Immature natural killer cell (primary cell): ENCODE measurements at regions not wholly inside any gene's neighbourhood (a gene's known extent, or its start where the extent isn't known, plus 50 kb on each side); places are given as distances from the start of the nearest gene placed in this dataset.

ENCODE experiments used
- DNase-seq, 3 donors: peaks; one replicate each; pipeline ENCODE4 v3.0.0; 2022; ENCODE audit warnings: mixed read lengths in 1 of 3
- H3K27ac Mint-ChIP-seq, 6 donors: one replicate each; pipeline ENCODE4 v1.8.0; 2020; ENCODE audit warnings: mixed read lengths in 6 of 6, mild to moderate bottlenecking in 5 of 6, inconsistent platforms in 4 of 6, moderate library complexity in 3 of 6
- H3K27me3 Mint-ChIP-seq, 3 donors: one replicate each; pipeline ENCODE4 v1.8.0; 2020 to 2021; ENCODE audit warnings: low read depth in 3 of 3, mild to moderate bottlenecking in 3 of 3, mixed read lengths in 3 of 3, moderate library complexity in 3 of 3, inconsistent platforms in 1 of 3
- H3K36me3 Mint-ChIP-seq, 3 donors: one replicate each; pipeline ENCODE4 v1.8.0; 2020; ENCODE audit warnings: mixed read lengths in 3 of 3, inconsistent platforms in 2 of 3, mild to moderate bottlenecking in 2 of 3
- H3K4me1 Mint-ChIP-seq, 2 donors: one replicate each; pipeline ENCODE4 v1.8.0; 2020; ENCODE audit warnings: inconsistent platforms in 2 of 2, mild to moderate bottlenecking in 2 of 2, mixed read lengths in 2 of 2, moderate library complexity in 1 of 2
- H3K4me3 Mint-ChIP-seq, 5 donors: one replicate each; pipeline ENCODE4 v1.8.0; 2020; ENCODE audit warnings: mild to moderate bottlenecking in 5 of 5, mixed read lengths in 5 of 5, inconsistent platforms in 3 of 5, moderate library complexity in 3 of 5
- H3K9me3 Mint-ChIP-seq, 6 donors: one replicate each; pipeline ENCODE4 v1.8.0; 2020; ENCODE audit warnings: mild to moderate bottlenecking in 6 of 6, mixed read lengths in 6 of 6, inconsistent platforms in 4 of 6, moderate library complexity in 3 of 6

DNA sequence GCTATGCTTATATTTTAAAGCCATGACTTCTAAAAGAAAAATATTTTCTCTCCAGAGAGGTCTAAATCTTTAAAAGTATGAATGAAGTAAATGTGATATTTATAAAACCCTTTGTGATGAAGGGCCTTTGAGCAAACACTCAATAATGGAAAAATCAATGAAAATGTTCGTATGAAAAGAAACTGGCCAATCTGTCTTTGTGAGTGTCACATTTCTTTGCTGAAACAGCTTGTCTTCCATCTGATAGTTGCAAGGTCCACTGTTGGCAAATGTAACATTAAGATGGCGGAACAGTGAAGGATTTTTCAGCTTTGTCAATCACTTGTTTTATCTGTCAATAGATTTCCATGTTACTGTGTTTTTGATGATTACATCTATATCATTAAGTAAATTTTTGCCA, 162.9 kb upstream of the GATA6 start:
- peaks cover 0 to 4% (median 0%) of the 10 kb centered on the region in 6 donors for H3K9me3 Mint-ChIP-seq
- DNase-seq: no peak
- no peaks in the 10 kb centered on the region for H3K4me1 Mint-ChIP-seq
- H3K27ac Mint-ChIP-seq: no peak overlapping the region
- peaks cover 4 to 8% (median 5%) of the 10 kb centered on the region in 3 donors for H3K27me3 Mint-ChIP-seq
- H3K4me3 Mint-ChIP-seq: no peak overlapping the region
- H3K36me3 Mint-ChIP-seq: no peaks in the 10 kb centered on the region

DNA sequence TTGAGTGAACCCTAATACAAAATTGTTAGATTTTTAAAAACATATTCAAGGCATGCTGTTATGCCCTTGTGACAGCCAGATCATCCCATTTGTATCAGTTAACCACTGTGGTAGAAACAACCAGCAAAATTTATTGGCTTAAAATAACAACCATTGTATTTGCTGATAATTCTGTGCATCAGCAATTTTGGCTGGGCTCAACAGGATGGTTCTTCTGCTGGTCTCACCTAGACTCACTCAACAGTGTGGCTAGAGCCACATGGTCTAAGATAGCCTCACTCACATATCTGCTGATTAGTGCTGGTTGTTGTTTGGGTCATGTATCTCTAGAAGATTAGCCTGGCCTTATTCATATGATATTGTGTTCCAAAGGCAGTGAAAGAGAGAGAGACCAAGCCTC, 160.1 kb upstream of the GATA6 start:
- peaks cover 3 to 5% (median 3%) of the 10 kb centered on the region in 3 donors for H3K27me3 Mint-ChIP-seq
- H3K4me3 Mint-ChIP-seq: no peak overlapping the region
- no peaks in the 10 kb centered on the region for H3K36me3 Mint-ChIP-seq
- H3K27ac Mint-ChIP-seq: no peak overlapping the region
- H3K4me1 Mint-ChIP-seq: no peaks in the 10 kb centered on the region
- peaks cover 0 to 16% (median 2%) of the 10 kb centered on the region in 6 donors for H3K9me3 Mint-ChIP-seq
- DNase-seq: no peak

DNA sequence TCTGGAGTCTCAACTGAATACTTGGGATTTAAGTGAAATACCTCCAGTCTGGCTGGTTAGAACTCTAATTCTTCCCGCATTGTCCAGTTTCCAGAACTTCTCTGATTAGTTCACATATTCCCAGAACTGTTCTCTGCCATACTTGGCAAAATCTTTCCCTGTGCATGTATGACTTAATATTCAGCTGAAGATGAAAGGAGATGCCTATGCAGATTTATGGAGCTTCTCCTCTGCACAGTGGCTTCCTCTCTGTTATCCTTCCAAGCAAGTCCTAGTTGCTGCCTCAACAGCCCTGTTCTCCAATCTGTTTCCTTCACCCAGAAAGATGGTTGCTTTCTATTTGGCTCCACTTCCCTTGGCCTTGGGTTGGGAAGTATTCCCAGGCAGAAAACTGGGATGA, 155.4 kb upstream of the GATA6 start:
- Mint-ChIP-seq H3K27ac (no peak overlapping the region), H3K4me1 (no peaks in the 10 kb centered on the region), H3K27me3 (peaks cover 2 to 8% (median 6%) of the 10 kb centered on the region in 3 donors), H3K36me3 (peaks cover 0 to 3% (median 0%) of the 10 kb centered on the region in 3 donors), H3K9me3 (peaks cover 0 to 15% (median 2%) of the 10 kb centered on the region in 6 donors), H3K4me3 (no peak overlapping the region)
- no peak for DNase-seq

DNA sequence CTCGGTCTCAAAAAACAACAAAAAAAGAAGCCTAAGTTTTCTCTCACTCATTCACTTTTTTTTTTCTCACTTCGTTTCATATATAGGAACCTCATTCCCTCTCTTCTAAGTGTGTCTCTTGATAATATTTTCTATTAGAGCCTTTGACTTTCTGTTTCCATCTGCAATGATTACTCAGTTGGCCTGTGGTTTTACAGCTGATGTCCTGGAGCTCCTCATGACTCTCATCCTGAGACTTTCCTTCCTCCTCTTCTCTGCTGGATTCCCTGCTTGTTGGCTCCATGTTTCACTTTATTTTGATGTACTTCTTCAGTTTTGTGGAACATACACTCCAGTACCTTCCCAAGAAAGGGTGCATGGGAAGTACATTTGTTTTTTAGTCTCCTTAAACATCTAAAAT, 154.2 kb upstream of the GATA6 start:
- H3K36me3 Mint-ChIP-seq: peaks cover 0 to 3% (median 0%) of the 10 kb centered on the region in 3 donors
- peaks cover 0 to 12% (median 2%) of the 10 kb centered on the region in 6 donors for H3K9me3 Mint-ChIP-seq
- H3K27me3 Mint-ChIP-seq: peaks cover 2 to 8% (median 6%) of the 10 kb centered on the region in 3 donors
- no peak overlapping the region for H3K4me3 Mint-ChIP-seq
- H3K4me1 Mint-ChIP-seq: no peaks in the 10 kb centered on the region
- H3K27ac Mint-ChIP-seq: peak overlapping the region in 1 of 6 donors; percentile 0
- no peak for DNase-seq

DNA sequence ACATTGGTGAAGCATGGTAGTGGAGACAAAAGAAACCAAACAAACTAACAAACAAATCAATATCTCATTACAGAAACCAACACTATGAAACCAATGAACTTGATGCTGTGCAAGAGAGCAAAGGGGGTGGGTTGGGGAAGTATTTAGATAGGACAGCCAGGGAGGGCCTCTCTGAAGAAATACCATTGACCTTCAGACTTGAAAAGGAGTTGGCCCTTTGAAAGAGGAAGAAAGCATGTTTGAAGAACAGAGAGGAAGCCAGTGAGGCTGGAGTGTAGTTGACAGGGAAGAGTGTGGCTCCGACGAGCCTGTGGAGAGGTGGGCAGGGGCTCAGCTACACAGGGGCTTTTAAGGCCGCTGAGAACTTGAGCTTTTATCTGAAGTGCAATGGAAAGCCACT, 151.0 kb upstream of the GATA6 start:
- Mint-ChIP-seq H3K27me3 (peaks cover 2 to 8% (median 5%) of the 10 kb centered on the region in 3 donors), H3K36me3 (peaks cover 0 to 3% (median 0%) of the 10 kb centered on the region in 3 donors), H3K4me1 (no peaks in the 10 kb centered on the region), H3K27ac (no peak overlapping the region), H3K4me3 (no peak overlapping the region), H3K9me3 (peaks cover 0 to 7% (median 1%) of the 10 kb centered on the region in 6 donors)
- DNase-seq: no peak

GRCh38 chr18:22019193-22019592, 150.2 kb upstream of the GATA6 start:
- DNase-seq: no peak

GRCh38 chr18:22020127-22020866, 149.1 kb upstream of the GATA6 start:
- peaks cover 0 to 10% (median 2%) of the 10 kb centered on the region in 3 donors for H3K27me3 Mint-ChIP-seq
- H3K9me3 Mint-ChIP-seq: no peaks in the 10 kb centered on the region
- no peak overlapping the region for H3K4me3 Mint-ChIP-seq
- no peak overlapping the region for H3K27ac Mint-ChIP-seq
- peaks cover 0 to 3% (median 0%) of the 10 kb centered on the region in 3 donors for H3K36me3 Mint-ChIP-seq
- H3K4me1 Mint-ChIP-seq: no peaks in the 10 kb centered on the region
- no peak for DNase-seq

More at GRCh38 chr18:22019193-22019592, 150.2 kb upstream of the GATA6 start:
- H3K9me3 Mint-ChIP-seq: no peaks in the 10 kb centered on the region
- H3K36me3 Mint-ChIP-seq: peaks cover 0 to 3% (median 0%) of the 10 kb centered on the region in 3 donors
- peaks cover 0 to 9% (median 5%) of the 10 kb centered on the region in 3 donors for H3K27me3 Mint-ChIP-seq
- H3K4me3 Mint-ChIP-seq: no peak overlapping the region
- H3K4me1 Mint-ChIP-seq: no peaks in the 10 kb centered on the region
- no peak overlapping the region for H3K27ac Mint-ChIP-seq

- Mint-ChIP-seq H3K4me3 (no peak overlapping the region), H3K36me3 (peaks cover 0 to 3% (median 0%) of the 10 kb centered on the region in 3 donors), H3K27me3 (peaks cover 0 to 10% (median 2%) of the 10 kb centered on the region in 3 donors)
These were observed 148.5 kb upstream of the GATA6 start for GRCh38 chr18:22020867-22021370.

DNA sequence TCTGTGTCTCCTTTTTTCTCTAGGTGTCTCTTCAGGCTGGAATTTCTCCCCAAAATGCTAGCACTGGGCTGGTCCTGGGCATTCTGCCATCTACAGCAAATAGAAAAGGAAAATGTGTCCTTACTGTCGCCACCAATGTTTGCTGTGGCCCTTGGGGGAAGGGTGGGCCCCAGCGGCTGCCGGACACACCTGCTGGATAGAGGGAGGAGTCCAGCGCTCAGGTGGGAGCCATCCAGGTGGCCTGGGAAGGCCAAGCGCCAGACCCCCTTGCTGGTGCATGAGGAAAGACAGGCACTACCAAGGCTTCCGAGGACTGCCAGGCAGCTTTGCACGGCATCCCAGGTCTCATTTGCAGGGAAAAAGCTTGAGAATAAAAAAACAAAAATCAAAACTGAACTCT, 147.7 kb upstream of the GATA6 start:
- DNase-seq: no peak
- Mint-ChIP-seq H3K9me3 (no peaks in the 10 kb centered on the region), H3K4me3 (no peak overlapping the region), H3K4me1 (no peaks in the 10 kb centered on the region), H3K27me3 (peaks cover 0 to 6% (median 2%) of the 10 kb centered on the region in 3 donors), H3K27ac (no peak overlapping the region), H3K36me3 (peaks cover 0 to 3% (median 0%) of the 10 kb centered on the region in 3 donors)

More at GRCh38 chr18:22020867-22021370, 148.5 kb upstream of the GATA6 start:
- Mint-ChIP-seq H3K4me1 (no peaks in the 10 kb centered on the region), H3K9me3 (no peaks in the 10 kb centered on the region), H3K27ac (no peak overlapping the region)
- DNase-seq: no peak

DNA sequence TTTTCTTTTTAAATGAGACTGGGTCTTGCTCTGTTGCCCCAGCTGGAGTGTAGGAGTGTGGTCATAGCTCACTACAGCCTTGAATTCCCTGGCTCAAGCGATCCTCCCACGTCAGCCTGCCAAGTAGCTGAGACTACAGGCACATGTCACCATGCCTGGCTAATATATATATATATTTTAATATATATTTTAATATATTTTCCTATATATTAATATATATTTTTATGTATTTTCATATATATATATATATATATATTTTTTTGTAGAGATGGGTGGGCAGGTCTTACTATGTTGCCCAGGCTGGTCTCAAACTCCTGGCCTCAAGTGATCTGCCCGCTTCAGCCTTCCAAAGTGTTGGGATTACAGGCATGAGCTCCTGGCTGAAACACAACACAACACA, 144.5 kb upstream of the GATA6 start:
- H3K4me1 Mint-ChIP-seq: no peaks in the 10 kb centered on the region
- H3K36me3 Mint-ChIP-seq: no peaks in the 10 kb centered on the region
- H3K27me3 Mint-ChIP-seq: peaks cover 0 to 4% (median 3%) of the 10 kb centered on the region in 3 donors
- no peak overlapping the region for H3K27ac Mint-ChIP-seq
- H3K4me3 Mint-ChIP-seq: no peak overlapping the region
- no peak for DNase-seq
- no peaks in the 10 kb centered on the region for H3K9me3 Mint-ChIP-seq

DNA sequence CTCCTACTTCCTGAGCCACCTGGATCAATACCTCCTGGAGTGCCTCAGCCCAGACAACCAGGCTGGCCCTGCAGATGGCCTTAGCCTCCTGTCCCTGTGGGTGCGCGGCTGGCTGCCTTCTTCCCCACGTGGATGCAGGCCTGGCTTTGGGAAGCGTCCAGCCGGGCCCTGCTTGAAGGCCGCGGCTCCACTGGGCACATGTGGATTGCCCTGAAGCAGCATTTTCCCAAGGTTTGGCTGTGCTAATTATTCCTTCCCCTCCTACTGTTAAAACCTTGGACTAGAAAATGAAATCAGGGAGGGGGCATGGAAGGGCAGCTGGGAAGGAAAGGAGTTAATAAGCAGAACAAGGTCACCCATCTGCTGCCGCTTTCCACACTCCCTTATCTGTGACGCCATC, 143.0 kb upstream of the GATA6 start:
- Mint-ChIP-seq H3K27ac (no peak overlapping the region), H3K27me3 (peaks cover 0 to 7% (median 1%) of the 10 kb centered on the region in 3 donors), H3K9me3 (no peaks in the 10 kb centered on the region), H3K4me3 (no peak overlapping the region), H3K36me3 (no peaks in the 10 kb centered on the region), H3K4me1 (no peaks in the 10 kb centered on the region)
- no peak for DNase-seq

- Mint-ChIP-seq H3K4me1 (no peaks in the 10 kb centered on the region), H3K27me3 (peaks cover 0 to 7% (median 1%) of the 10 kb centered on the region in 3 donors), H3K4me3 (no peak overlapping the region), H3K9me3 (no peaks in the 10 kb centered on the region), H3K36me3 (no peaks in the 10 kb centered on the region), H3K27ac (no peak overlapping the region)
- DNase-seq: no peak
These were observed 142.5 kb upstream of the GATA6 start for GRCh38 chr18:22026889-22027288.

GRCh38 chr18:22031611-22032010, 137.8 kb upstream of the GATA6 start:
- Mint-ChIP-seq H3K27ac (no peak overlapping the region), H3K36me3 (no peaks in the 10 kb centered on the region), H3K9me3 (no peaks in the 10 kb centered on the region), H3K4me1 (no peaks in the 10 kb centered on the region), H3K27me3 (peaks cover 3 to 9% (median 4%) of the 10 kb centered on the region in 3 donors), H3K4me3 (no peak overlapping the region)
- DNase-seq: no peak

DNA sequence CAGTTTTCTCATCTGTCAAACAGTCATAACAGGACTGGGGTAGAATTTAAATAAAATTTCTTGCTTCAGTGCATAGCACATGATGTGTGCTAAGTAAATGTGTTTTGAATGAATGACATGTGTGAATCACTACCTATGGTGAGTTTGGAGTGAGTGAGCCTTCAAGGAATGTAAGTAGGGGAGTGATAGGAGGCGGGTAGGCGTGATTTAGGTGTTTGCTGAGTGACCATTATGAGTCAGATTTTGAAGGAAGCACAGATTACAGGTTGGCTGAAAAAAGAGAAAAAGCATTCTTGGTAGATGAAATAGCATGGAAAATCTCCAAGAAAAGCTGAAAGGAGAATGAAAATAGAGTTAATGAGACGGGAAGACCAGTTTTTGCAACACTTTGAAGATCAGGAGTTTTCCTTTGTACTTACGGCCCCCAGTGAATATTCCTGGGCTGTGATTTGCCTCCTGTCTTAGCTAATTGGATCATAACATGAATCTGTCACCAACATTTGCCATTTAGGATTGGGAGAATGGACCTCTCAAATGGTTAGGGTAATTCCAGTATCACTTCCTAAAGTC, 136.9 kb upstream of the GATA6 start:
- no peaks in the 10 kb centered on the region for H3K36me3 Mint-ChIP-seq

More for the DNA sequence above, 136.9 kb upstream of the GATA6 start:
- H3K4me1 Mint-ChIP-seq: no peaks in the 10 kb centered on the region
- H3K4me3 Mint-ChIP-seq: no peak overlapping the region
- H3K9me3 Mint-ChIP-seq: no peaks in the 10 kb centered on the region
- H3K27ac Mint-ChIP-seq: no peak overlapping the region
- peaks cover 3 to 9% (median 4%) of the 10 kb centered on the region in 3 donors for H3K27me3 Mint-ChIP-seq
- DNase-seq: no peak
